Retina (tissue), 1 donor: ENCODE measurements at regions not wholly inside any gene's neighbourhood (a gene's known extent, or its start where the extent isn't known, plus 50 kb on each side); places are given as distances from the start of the nearest gene placed in this dataset.
A peak's percentile ranks its signal among the peaks of the same experiment; 100 is the strongest.

Experiments used
- DNase-seq: peaks from one replicate; pipeline ENCODE4 v3.0.0-alpha.2; 2016

GRCh38 chr2:74760875-74761630 is 72.9 kb upstream of the HK2 start:
- DNase-seq: no peak

- no peak for DNase-seq
Observed at GRCh38 chr2:74762789-74763188, 71.1 kb upstream of the HK2 start.

- peak; percentile 48 for DNase-seq
Observed at GRCh38 chr2:74763962-74764428, 69.9 kb upstream of the HK2 start.

- no peak for DNase-seq
Observed at GRCh38 chr2:74764429-74765272, 69.3 kb upstream of the HK2 start.

GRCh38 chr2:74766780-74767179 is 67.1 kb upstream of the HK2 start:
- no peak for DNase-seq

GRCh38 chr2:74767618-74768017 is 66.3 kb upstream of the HK2 start:
- no peak for DNase-seq

- DNase-seq: no peak
Observed at GRCh38 chr2:74768401-74768914, 65.5 kb upstream of the HK2 start.

- no peak for DNase-seq
Observed at GRCh38 chr2:74772046-74772445, 61.9 kb upstream of the HK2 start.

- no peak for DNase-seq
Observed at GRCh38 chr2:74777161-74777900, 56.6 kb upstream of the HK2 start.

- DNase-seq: peak; percentile 91
Observed at GRCh38 chr2:74778381-74779264, 55.3 kb upstream of the HK2 start.

GRCh38 chr2:74779265-74779558 is 54.7 kb upstream of the HK2 start:
- no peak for DNase-seq

GRCh38 chr2:74779587-74780135 is 54.3 kb upstream of the HK2 start:
- DNase-seq: no peak
